ENCODE measurements at regions not wholly inside any gene's neighbourhood (a gene's known extent, or its start where the extent isn't known, plus 50 kb on each side); places are given as distances from the start of the nearest gene placed in this dataset.

DNA sequence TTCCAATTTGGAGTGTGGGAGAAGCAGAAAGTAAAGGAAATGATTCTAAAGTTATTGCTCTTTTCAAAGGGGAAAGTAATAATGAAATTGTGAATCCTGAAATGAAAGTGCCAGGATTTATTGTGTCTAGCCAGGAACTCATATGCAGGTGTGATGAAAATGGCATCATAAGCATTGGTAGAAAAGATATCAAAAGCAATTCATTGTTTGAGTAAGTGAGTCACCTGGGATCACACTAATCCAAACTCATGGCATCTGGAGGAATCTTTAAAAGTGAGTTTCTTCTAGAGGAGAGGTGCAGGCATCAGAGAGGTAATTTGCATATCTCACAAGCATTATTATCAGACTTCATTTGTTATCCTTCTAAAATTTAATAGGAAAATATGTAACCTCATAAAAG lies 84.7 kb downstream of the LARP7 start:
- no peak overlapping the region for H3K14ac ChIP-seq (ENCODE audit: insufficient read depth, low read length)
- no peak overlapping the region for H2AFZ ChIP-seq (ENCODE audit: low read length)
- no peak overlapping the region for H3K4me2 ChIP-seq (ENCODE audit: insufficient read depth, insufficient read length, low read length)
- no peaks in the 10 kb centered on the region; a peak in 1 of 5 replicates for H3K9me3 Mint-ChIP-seq
- no peak overlapping the region for H2BK120ac ChIP-seq (ENCODE audit: low read depth, low read length, poor library complexity, severe bottlenecking)
- H3K23me2 ChIP-seq (ENCODE audit: insufficient read length, low read depth, low read length, poor library complexity, severe bottlenecking): no peaks in the 10 kb centered on the region
- H3K9ac ChIP-seq (ENCODE audit: extremely low read depth, insufficient read length, low read length): no peak overlapping the region
- no peak overlapping the region for H3K4ac ChIP-seq (ENCODE audit: low read depth, low read length)
- no peak overlapping the region for H3K4me3 Mint-ChIP-seq
- H3K27me3 Mint-ChIP-seq (ENCODE audit: low read depth): no peaks in the 10 kb centered on the region
- 0 out of 2 replicates have a peak, but pooled peaks cover 3% of the 10 kb centered on the region for H3K4me1 ChIP-seq (ENCODE audit: insufficient read depth, low read length)
- H3K36me3 Mint-ChIP-seq (ENCODE audit: insufficient read depth in 1 of 3, low read depth in 3 of 3): peaks cover 5 to 16% (median 12%) of the 10 kb centered on the region in 3 experiments; a peak in 6 of 7 replicates
- no peak overlapping the region for H3T11ph ChIP-seq (ENCODE audit: low read length)
- H3K4me1 Mint-ChIP-seq: peaks cover 32 to 37% of the 10 kb centered on the region in 2 experiments
- H3K79me1 ChIP-seq (ENCODE audit: insufficient read depth, low read depth, low read length, poor library complexity, severe bottlenecking): no peaks in the 10 kb centered on the region
- H3K9me3 ChIP-seq (ENCODE audit: control insufficient read depth, low read depth, low read length): no peaks in the 10 kb centered on the region
- H3K27me3 ChIP-seq (ENCODE audit: insufficient read depth, low read length): no peaks in the 10 kb centered on the region
- no peak for DNase-seq
- no peak overlapping the region for H2BK5ac ChIP-seq (ENCODE audit: insufficient read length, low read length)
- no peaks in the 10 kb centered on the region for H4K20me1 ChIP-seq (ENCODE audit: control insufficient read depth, insufficient read depth, insufficient read length)
- H4K8ac ChIP-seq (replicated peaks; ENCODE audit: insufficient read length, low read depth, low read length): no peak overlapping the region
- no peak overlapping the region for H2BK15ac ChIP-seq (ENCODE audit: low read depth, low read length)
- no peak overlapping the region for H3K23ac ChIP-seq (ENCODE audit: insufficient read length, low read depth, low read length)
- no peak overlapping the region for H3K18ac ChIP-seq (ENCODE audit: insufficient read length, low read depth, low read length)
- no peak overlapping the region for H4K5ac ChIP-seq (ENCODE audit: insufficient read length, low read depth, low read length)
- no peak overlapping the region for H4K91ac ChIP-seq (ENCODE audit: insufficient read length, low read depth, low read length)
- H3K56ac ChIP-seq (ENCODE audit: insufficient read length, low read depth, low read length): no peak overlapping the region
- H2BK12ac ChIP-seq (ENCODE audit: insufficient read length, low read depth, low read length): no peak overlapping the region
- peak overlapping the region in 2 of 3 experiments; percentile 11 to 37; a peak in 3 of 7 replicates for H3K27ac Mint-ChIP-seq
- H3K79me2 ChIP-seq (ENCODE audit: insufficient read depth, low read length): peaks cover 4% of the 10 kb centered on the region; the same call in 1 of the 2 replicates
- no peak overlapping the region for H3K27ac ChIP-seq (ENCODE audit: insufficient read length, low read depth, low read length)
- H2BK20ac ChIP-seq (ENCODE audit: low read depth, low read length, poor library complexity, severe bottlenecking): no peak overlapping the region
- TF ChIP-seq, protein P1, sequence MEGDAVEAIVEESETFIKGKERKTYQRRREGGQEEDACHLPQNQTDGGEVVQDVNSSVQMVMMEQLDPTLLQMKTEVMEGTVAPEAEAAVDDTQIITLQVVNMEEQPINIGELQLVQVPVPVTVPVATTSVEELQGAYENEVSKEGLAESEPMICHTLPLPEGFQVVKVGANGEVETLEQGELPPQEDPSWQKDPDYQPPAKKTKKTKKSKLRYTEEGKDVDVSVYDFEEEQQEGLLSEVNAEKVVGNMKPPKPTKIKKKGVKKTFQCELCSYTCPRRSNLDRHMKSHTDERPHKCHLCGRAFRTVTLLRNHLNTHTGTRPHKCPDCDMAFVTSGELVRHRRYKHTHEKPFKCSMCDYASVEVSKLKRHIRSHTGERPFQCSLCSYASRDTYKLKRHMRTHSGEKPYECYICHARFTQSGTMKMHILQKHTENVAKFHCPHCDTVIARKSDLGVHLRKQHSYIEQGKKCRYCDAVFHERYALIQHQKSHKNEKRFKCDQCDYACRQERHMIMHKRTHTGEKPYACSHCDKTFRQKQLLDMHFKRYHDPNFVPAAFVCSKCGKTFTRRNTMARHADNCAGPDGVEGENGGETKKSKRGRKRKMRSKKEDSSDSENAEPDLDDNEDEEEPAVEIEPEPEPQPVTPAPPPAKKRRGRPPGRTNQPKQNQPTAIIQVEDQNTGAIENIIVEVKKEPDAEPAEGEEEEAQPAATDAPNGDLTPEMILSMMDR (conservative IDR thresholded peaks at IDR 0.05): no peak
- H2AK5ac ChIP-seq (ENCODE audit: insufficient read length, low read length): no peak overlapping the region

Data from H9 (cell line).